Osteoblast (primary cell): ENCODE measurements at regions not wholly inside any gene's neighbourhood (a gene's known extent, or its start where the extent isn't known, plus 50 kb on each side); places are given as distances from the start of the nearest gene placed in this dataset.

Experiments
- DNase-seq: peaks from one replicate; pipeline ENCODE4 v3.0.0; 2011; ENCODE audit warnings: low spot score, mixed read lengths; ENCODE audit not compliant: insufficient read length; ENCODE audit errors: missing footprints
- H2AFZ ChIP-seq: 2 replicates; pipeline ENCODE4 v1.6.0; 2011; ENCODE audit warnings: mild to moderate bottlenecking, low read length
- H3K27ac ChIP-seq: 2 replicates; pipeline ENCODE4 v1.5.1; 2011; ENCODE audit warnings: mild to moderate bottlenecking, low read depth, low read length, moderate library complexity
- H3K27me3 ChIP-seq: 2 replicates; pipeline ENCODE4 v1.6.0; 2012; ENCODE audit warnings: mild to moderate bottlenecking, control low read depth, inconsistent platforms, low read length, moderate library complexity; ENCODE audit not compliant: insufficient read depth
- H3K36me3 ChIP-seq: 2 replicates; pipeline ENCODE4 v1.5.1; 2011; ENCODE audit warnings: mild to moderate bottlenecking, low read length, control low read depth, moderate library complexity; ENCODE audit not compliant: insufficient read depth
- H3K4me1 ChIP-seq: 2 replicates; pipeline ENCODE4 v1.5.1; 2011; ENCODE audit warnings: mild to moderate bottlenecking, low read length, control low read depth, moderate library complexity; ENCODE audit not compliant: insufficient read depth
- H3K4me2 ChIP-seq: 2 replicates; pipeline ENCODE4 v1.6.0; 2011; ENCODE audit warnings: mild to moderate bottlenecking, low read length; ENCODE audit not compliant: insufficient read depth
- H3K4me3 ChIP-seq: fragments of 200-600 bp; sonication (generic); 3 replicates; pipeline ENCODE4 v1.5.1; 2012; ENCODE audit warnings: mild to moderate bottlenecking, low read length, inconsistent platforms; ENCODE audit not compliant: insufficient read depth
- H3K79me2 ChIP-seq: 2 replicates; pipeline ENCODE4 v1.6.0; 2012; ENCODE audit warnings: mild to moderate bottlenecking, low read length, control low read depth, inconsistent platforms; ENCODE audit not compliant: insufficient read depth
- H3K9me3 ChIP-seq: 2 replicates; pipeline ENCODE4 v1.5.1; 2011; ENCODE audit warnings: low read depth, low read length, control low read depth
- H4K20me1 ChIP-seq: 2 replicates; pipeline ENCODE4 v1.6.0; 2012; ENCODE audit warnings: mild to moderate bottlenecking, low read length, control low read depth; ENCODE audit not compliant: insufficient read depth
- TF ChIP-seq, protein P1 (sequence below): IDR thresholded peaks from 2 replicates; pipeline ENCODE4 v1.5.1; 2011; ENCODE audit warnings: mild to moderate bottlenecking, low read depth, low read length, moderate library complexity; ENCODE audit errors: extremely low read depth

DNA sequence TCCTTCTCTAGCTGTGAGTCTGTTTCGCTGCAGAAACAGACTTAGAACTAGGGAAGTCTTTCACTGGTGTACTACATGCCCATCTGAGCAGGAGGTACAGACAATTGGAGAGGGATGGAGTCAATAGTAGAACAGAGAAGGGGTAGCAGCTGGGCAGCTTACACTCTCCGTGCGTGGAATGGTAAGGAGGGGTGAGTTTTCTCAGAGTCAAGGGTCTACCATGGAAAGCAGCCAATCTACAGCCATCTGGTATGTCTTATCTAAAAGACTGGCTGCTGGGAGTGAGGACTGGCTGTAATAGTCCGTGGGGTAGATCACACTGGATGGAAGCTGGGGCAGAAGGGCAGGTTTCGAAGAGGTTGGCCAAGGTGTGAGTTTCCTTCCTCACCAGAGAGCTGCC, 137.3 kb upstream of the TENM4 start:
- Histone ChIP-seq H3K27ac (no peak overlapping the region), H2AFZ (no peak overlapping the region), H3K27me3 (no peaks in the 10 kb centered on the region), H3K79me2 (no peaks in the 10 kb centered on the region), H3K4me3 (no peak overlapping the region), H3K4me1 (no peaks in the 10 kb centered on the region), H4K20me1 (no peaks in the 10 kb centered on the region), H3K36me3 (no peaks in the 10 kb centered on the region), H3K9me3 (no peaks in the 10 kb centered on the region), H3K4me2 (no peak overlapping the region)
- TF ChIP-seq, protein P1, sequence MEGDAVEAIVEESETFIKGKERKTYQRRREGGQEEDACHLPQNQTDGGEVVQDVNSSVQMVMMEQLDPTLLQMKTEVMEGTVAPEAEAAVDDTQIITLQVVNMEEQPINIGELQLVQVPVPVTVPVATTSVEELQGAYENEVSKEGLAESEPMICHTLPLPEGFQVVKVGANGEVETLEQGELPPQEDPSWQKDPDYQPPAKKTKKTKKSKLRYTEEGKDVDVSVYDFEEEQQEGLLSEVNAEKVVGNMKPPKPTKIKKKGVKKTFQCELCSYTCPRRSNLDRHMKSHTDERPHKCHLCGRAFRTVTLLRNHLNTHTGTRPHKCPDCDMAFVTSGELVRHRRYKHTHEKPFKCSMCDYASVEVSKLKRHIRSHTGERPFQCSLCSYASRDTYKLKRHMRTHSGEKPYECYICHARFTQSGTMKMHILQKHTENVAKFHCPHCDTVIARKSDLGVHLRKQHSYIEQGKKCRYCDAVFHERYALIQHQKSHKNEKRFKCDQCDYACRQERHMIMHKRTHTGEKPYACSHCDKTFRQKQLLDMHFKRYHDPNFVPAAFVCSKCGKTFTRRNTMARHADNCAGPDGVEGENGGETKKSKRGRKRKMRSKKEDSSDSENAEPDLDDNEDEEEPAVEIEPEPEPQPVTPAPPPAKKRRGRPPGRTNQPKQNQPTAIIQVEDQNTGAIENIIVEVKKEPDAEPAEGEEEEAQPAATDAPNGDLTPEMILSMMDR, result no peak
- DNase-seq, result no peak

DNA sequence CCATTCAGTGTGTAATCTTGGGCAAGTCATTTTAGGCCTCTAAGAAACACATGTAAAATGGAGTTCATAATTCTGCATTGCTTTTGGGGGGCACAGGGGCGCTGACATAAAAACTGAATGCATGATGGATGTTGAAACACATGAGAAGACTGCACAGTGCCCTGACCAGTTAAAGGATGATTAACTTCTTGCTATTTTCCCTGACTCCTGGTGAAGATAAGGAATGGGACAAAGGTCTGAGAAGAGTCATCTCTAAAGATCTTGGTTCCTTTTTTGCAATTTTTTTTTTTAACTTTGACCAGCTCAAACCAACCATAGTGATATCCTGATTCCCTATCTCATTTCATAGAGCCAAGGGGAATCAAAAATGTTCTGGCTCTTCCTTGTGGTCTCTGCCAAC, 134.9 kb upstream of the TENM4 start:
- no peaks in the 10 kb centered on the region for H4K20me1 ChIP-seq
- no peak for DNase-seq
- TF ChIP-seq, protein P1, result no peak
- H3K4me3 ChIP-seq, result no peak overlapping the region
- no peak overlapping the region for H3K4me2 ChIP-seq
- no peak overlapping the region for H2AFZ ChIP-seq
- no peaks in the 10 kb centered on the region for H3K27me3 ChIP-seq
- no peaks in the 10 kb centered on the region for H3K36me3 ChIP-seq
- no peaks in the 10 kb centered on the region for H3K9me3 ChIP-seq
- H3K4me1 ChIP-seq, result no peaks in the 10 kb centered on the region
- H3K79me2 ChIP-seq, result no peaks in the 10 kb centered on the region
- H3K27ac ChIP-seq, result no peak overlapping the region

DNA sequence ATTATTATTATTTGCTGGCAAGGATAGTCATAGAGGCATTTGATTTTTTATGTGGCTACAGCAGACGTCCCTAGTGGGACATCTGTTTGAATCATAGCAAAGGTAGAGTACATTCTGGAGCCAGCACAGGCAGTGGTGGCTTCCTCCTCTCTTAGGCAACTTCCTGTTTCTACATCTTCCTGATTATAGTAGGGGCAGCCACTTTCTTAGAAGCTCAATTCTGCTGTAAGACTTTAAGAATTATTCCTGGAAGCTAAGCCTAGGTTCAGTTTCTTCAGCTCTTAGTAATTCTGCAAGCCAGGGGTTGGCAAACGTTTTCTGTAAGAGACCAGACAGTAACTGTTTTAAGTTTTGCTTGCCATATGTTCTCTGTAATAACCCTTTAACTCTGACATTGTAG, 129.3 kb upstream of the TENM4 start:
- no peak overlapping the region for H3K27ac ChIP-seq
- H3K79me2 ChIP-seq, result no peaks in the 10 kb centered on the region
- no peaks in the 10 kb centered on the region for H3K36me3 ChIP-seq
- no peaks in the 10 kb centered on the region for H3K27me3 ChIP-seq
- no peaks in the 10 kb centered on the region for H4K20me1 ChIP-seq
- no peak overlapping the region for H2AFZ ChIP-seq
- H3K4me3 ChIP-seq, result no peak overlapping the region
- no peak overlapping the region for H3K4me2 ChIP-seq
- no peaks in the 10 kb centered on the region for H3K4me1 ChIP-seq
- no peaks in the 10 kb centered on the region for H3K9me3 ChIP-seq
- TF ChIP-seq, protein P1, result no peak
- no peak for DNase-seq

DNA sequence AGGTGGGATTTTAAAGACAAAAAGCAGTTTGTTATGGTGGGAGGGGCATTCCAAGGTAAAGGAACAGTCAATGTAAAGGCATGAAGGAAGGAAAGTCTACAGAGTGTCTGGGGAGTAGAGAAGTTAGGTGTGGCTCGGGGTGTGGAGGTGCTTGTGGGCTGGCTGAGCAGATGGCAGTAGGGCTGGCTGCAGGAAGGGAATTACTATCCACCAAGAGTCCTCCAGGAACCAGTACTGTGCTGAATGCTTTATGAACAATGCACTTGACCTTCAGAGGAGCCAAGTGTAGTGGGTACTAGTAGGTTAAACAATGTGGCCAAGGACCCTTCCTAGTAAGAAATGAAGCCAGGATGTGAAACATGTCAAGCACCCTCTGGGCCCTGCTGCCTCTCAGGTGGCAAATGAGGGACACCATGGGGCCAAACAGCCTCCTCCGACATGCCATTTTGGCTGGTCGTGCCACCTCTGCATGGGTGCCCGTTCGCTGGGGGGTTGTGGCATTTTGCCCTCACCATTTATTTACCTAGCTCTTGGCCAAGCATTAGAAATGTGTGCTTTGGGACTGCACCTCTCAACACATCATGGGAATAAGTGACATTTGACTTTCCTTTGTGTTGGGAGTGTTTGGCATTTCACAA, 123.6 kb upstream of the TENM4 start:
- H3K4me3 ChIP-seq, result no peak overlapping the region
- H3K36me3 ChIP-seq, result no peaks in the 10 kb centered on the region
- no peak overlapping the region for H3K27ac ChIP-seq
- H2AFZ ChIP-seq, result no peak overlapping the region
- H3K4me2 ChIP-seq, result no peak overlapping the region
- H3K9me3 ChIP-seq, result no peaks in the 10 kb centered on the region
- H3K4me1 ChIP-seq, result no peaks in the 10 kb centered on the region
- TF ChIP-seq, protein P1, result no peak
- no peaks in the 10 kb centered on the region for H4K20me1 ChIP-seq
- no peaks in the 10 kb centered on the region for H3K27me3 ChIP-seq
- no peak for DNase-seq
- no peaks in the 10 kb centered on the region for H3K79me2 ChIP-seq
